K562 (cell line): ENCODE measurements at regions not wholly inside any gene's neighbourhood (a gene's known extent, or its start where the extent isn't known, plus 50 kb on each side); places are given as distances from the start of the nearest gene placed in this dataset.

Source experiments
- ATAC-seq: fragments of 200-7000 bp; cut with Tn5 transposase; 3 replicates; pipeline ENCODE4 v1.9.1; 2020; ENCODE audit warnings: moderate library complexity
- BruUV-seq: library from RNA; stranded (reverse); fragments of 400-500 nt; replicated peaks from 2 replicates; lab custom pipeline; 2021; lab: Mats Ljungman, UMichigan
- CTCF ChIA-PET: fragments of 300-600 bp; formaldehyde crosslinking; extraction: SDS; loops from one replicate; lab custom pipeline; 2021; ENCODE audit warnings: low intra/inter-chr PET ratio; lab: Yijun Ruan, JAX
- POLR2A ChIA-PET: fragments of 300-600, 350-650 bp; sonication (Branson Sonifier 250); formaldehyde crosslinking; extraction: SDS; loops from one replicate; lab custom pipeline; 2021; ENCODE audit warnings: antibody characterized with exemption, inconsistent platforms; lab: Yijun Ruan, JAX
- DNase-seq, 4 experiments: peaks; one replicate each; pipeline versions ENCODE4 v3.0.0 to v3.0.0-alpha.2; 2011 to 2018; ENCODE audit warnings: low spot score in 3 of 4, mixed read lengths in 3 of 4; ENCODE audit errors: extremely low read depth in 1 of 4
- FAIRE-seq: peaks from 2 replicates; lab custom pipeline; 2011; peaks lifted over from hg19 to GRCh38; lab: Jason Lieb, UNC
- H2AFZ ChIP-seq: 2 replicates; pipeline ENCODE4 v1.6.0; 2011; ENCODE audit warnings: low read depth, low read length, control low read depth, inconsistent platforms
- H3K27ac ChIP-seq: fragments of 200-600 bp; 3 replicates; pipeline ENCODE4 v1.8.0; 2011; ENCODE audit warnings: low read depth, mild to moderate bottlenecking, control low read depth, inconsistent platforms, low read length, moderate library complexity, mixed read lengths; ENCODE audit errors: extremely low read depth
- H3K27me3 ChIP-seq, 2 experiments: fragments of 300-600 bp in 1 of 2; 2 replicates in 1 of 2; 3 replicates in 1 of 2; pipeline versions ENCODE4 v1.6.0 to v1.8.0; 2011; ENCODE audit warnings: inconsistent platforms in 2 of 2, low read length in 2 of 2, mild to moderate bottlenecking in 1 of 2, mixed read lengths in 1 of 2, moderate library complexity in 1 of 2; ENCODE audit not compliant: control insufficient read depth in 2 of 2, insufficient read depth in 2 of 2
- H3K36me3 ChIP-seq: fragments of 300-600 bp; 3 replicates; pipeline ENCODE4 v1.8.0; 2011; ENCODE audit warnings: mild to moderate bottlenecking, low read length, inconsistent platforms; ENCODE audit not compliant: control insufficient read depth, insufficient read depth
- H3K4me1 ChIP-seq, 2 experiments: fragments of 200-600 bp in 1 of 2; replicated peaks in 1 of 2; 2 replicates in 1 of 2; 3 replicates in 1 of 2; pipeline versions ENCODE4 v1.5.1 to v1.8.0; 2011; ENCODE audit warnings: inconsistent platforms in 2 of 2, low read length in 2 of 2, mild to moderate bottlenecking in 1 of 2, mixed read lengths in 1 of 2, moderate library complexity in 1 of 2; ENCODE audit not compliant: control insufficient read depth in 2 of 2, insufficient read depth in 2 of 2
- H3K4me2 ChIP-seq: 2 replicates; pipeline ENCODE4 v1.6.1; 2011; ENCODE audit warnings: low read length, control low read depth, inconsistent platforms, mixed read lengths; ENCODE audit not compliant: insufficient read depth
- H3K4me3 ChIP-seq: fragments of 200-600 bp; sonication (generic), shearing (Covaris generic); 2 replicates; pipeline ENCODE4 v1.5.1; 2016; ENCODE audit warnings: control low read depth, inconsistent platforms
- H3K79me2 ChIP-seq: fragments of 200-600 bp; 3 replicates; pipeline ENCODE4 v1.8.0; 2011; ENCODE audit warnings: low read length, inconsistent platforms; ENCODE audit not compliant: control insufficient read depth, insufficient read depth
- H3K9ac ChIP-seq, 2 experiments: 2 replicates each; pipeline versions ENCODE4 v1.6.0 to v1.6.1; 2011; ENCODE audit warnings: low read depth in 2 of 2, low read length in 2 of 2, control low read depth in 1 of 2, inconsistent platforms in 1 of 2, mild to moderate bottlenecking in 1 of 2, mixed read lengths in 1 of 2; ENCODE audit not compliant: insufficient read depth in 1 of 2
- H3K9me1 ChIP-seq: one replicate; pipeline ENCODE4 v1.6.0; 2011; ENCODE audit warnings: inconsistent platforms, mild to moderate bottlenecking, low read length, moderate library complexity; ENCODE audit not compliant: control insufficient read depth, insufficient read depth
- H3K9me3 ChIP-seq: replicated peaks from 2 replicates; pipeline ENCODE4 v1.5.1; 2011; ENCODE audit warnings: low read depth, low read length, inconsistent platforms; ENCODE audit not compliant: control insufficient read depth, insufficient read depth
- H4K20me1 ChIP-seq: replicated peaks from 2 replicates; pipeline ENCODE4 v1.6.1; 2011; ENCODE audit warnings: low read length, inconsistent platforms, mixed read lengths; ENCODE audit not compliant: control insufficient read depth, insufficient read depth
- BDP1 ChIP-seq: IDR thresholded peaks from 3 replicates; pipeline ENCODE4 v1.6.1; 2011; ENCODE audit not compliant: insufficient read length, insufficient read depth
- C11orf30 ChIP-seq: fragments of 450-650 bp; IDR thresholded peaks from 2 replicates; pipeline ENCODE4 v1.6.1; 2016; ENCODE audit warnings: low read depth, mild to moderate bottlenecking
- CXXC5 ChIP-seq: fragments of 250-450 bp; sonication (Bioruptor Pico); IDR thresholded peaks from 2 replicates; pipeline ENCODE4 v1.8.0; 2022; ENCODE audit warnings: inconsistent platforms, mild to moderate bottlenecking, moderate library complexity
- EGR1 ChIP-seq: fragments of 450-650 bp; conservative IDR thresholded peaks from 2 replicates; pipeline ENCODE4 v1.6.1; 2017; ENCODE audit warnings: mild to moderate bottlenecking
- HSF4 ChIP-seq: fragments of 250-450 bp; sonication (Bioruptor Pico); IDR thresholded peaks from 2 replicates; pipeline ENCODE4 v2.1.2; 2022; ENCODE audit warnings: mild to moderate bottlenecking, moderate library complexity, borderline replicate concordance
- KDM1A ChIP-seq, 2 experiments: fragments of 450-650 bp; IDR thresholded peaks; 2 replicates each; pipeline ENCODE4 v1.6.1; 2016; ENCODE audit warnings: mild to moderate bottlenecking in 2 of 2
- MAFG ChIP-seq: fragments of 450-650 bp; conservative IDR thresholded peaks from 2 replicates; pipeline ENCODE4 v1.6.1; 2016; ENCODE audit warnings: missing genetic modification characterization, missing compliant biosample characterization
- MAFK ChIP-seq: IDR thresholded peaks from 2 replicates; pipeline ENCODE4 v1.6.1; 2011; ENCODE audit warnings: low read length, improper control_type of control experiment
- NFE2 ChIP-seq: IDR thresholded peaks from 2 replicates; pipeline ENCODE4 v1.6.1; 2014; ENCODE audit warnings: antibody characterized with exemption, low read depth
- NRF1 ChIP-seq, 2 experiments: fragments of 450-650 bp; IDR thresholded peaks in 1 of 2; conservative IDR thresholded peaks in 1 of 2; 2 replicates each; pipeline ENCODE4 v1.6.1; 2014; ENCODE audit warnings: mild to moderate bottlenecking in 2 of 2
- RCOR1 ChIP-seq, 2 experiments: IDR thresholded peaks; 2 replicates each; pipeline ENCODE4 v1.6.1; 2012; ENCODE audit warnings: low read depth in 2 of 2, low read length in 2 of 2, borderline replicate concordance in 1 of 2, improper control_type of control experiment in 1 of 2
- RHOXF2B ChIP-seq: fragments of 250-450 bp; sonication (Bioruptor Pico); conservative IDR thresholded peaks from 2 replicates; pipeline ENCODE4 v1.5.1; 2021
- ZNF316 ChIP-seq: fragments of 450-650 bp; IDR thresholded peaks from 2 replicates; pipeline ENCODE4 v1.6.1; 2016
- ZNF431 ChIP-seq: sonication (generic); formaldehyde crosslinking; IDR thresholded peaks from 2 replicates; pipeline ENCODE4 v1.8.0; 2022; ENCODE audit warnings: mild to moderate bottlenecking, missing genetic modification reagents
- ZNF609 ChIP-seq: sonication (generic); formaldehyde crosslinking; IDR thresholded peaks from 2 replicates; pipeline ENCODE4 v1.8.1; 2023; ENCODE audit warnings: missing genetic modification reagents, mild to moderate bottlenecking, borderline replicate concordance
- ZNF75A ChIP-seq: fragments of 450-650 bp; formaldehyde crosslinking; IDR thresholded peaks from 2 replicates; pipeline ENCODE4 v1.4.0; 2020; ENCODE audit warnings: mild to moderate bottlenecking
- WGBS: fragments of 100-300 bp; shearing (Covaris generic); methylation state at CpG from one replicate; pipeline ENCODE4 v1.1.6; 2016; ENCODE audit warnings: low coverage, mixed read lengths; ENCODE audit not compliant: insufficient coverage; ENCODE audit errors: missing lambda C conversion rate; 5-methylcytosine and 5-hydroxymethylcytosine counted together
- in situ Hi-C: fragments of 300-500 bp; cut with MboI; formaldehyde crosslinking; loops from 4 replicates; pipeline ENCODE4 v1.15.0; 2018; ENCODE audit warnings: inconsistent platforms, mixed read lengths
- intact Hi-C: fragments of 100-400 bp; cut with micrococcal nuclease; formaldehyde crosslinking; loops from 2 replicates; pipeline ENCODE4 v1.14.2; 2022
- TF ChIP-seq, protein P1 (sequence below): fragments of 250-450 bp; sonication (Bioruptor Pico); IDR thresholded peaks from 2 replicates; pipeline ENCODE4 v1.8.0; 2021; ENCODE audit warnings: moderate library complexity, mild to moderate bottlenecking, inconsistent platforms
- TF ChIP-seq, protein P2 (sequence below): fragments of 450-650 bp; IDR thresholded peaks from 2 replicates; pipeline ENCODE4 v1.6.1; 2016

DNA sequence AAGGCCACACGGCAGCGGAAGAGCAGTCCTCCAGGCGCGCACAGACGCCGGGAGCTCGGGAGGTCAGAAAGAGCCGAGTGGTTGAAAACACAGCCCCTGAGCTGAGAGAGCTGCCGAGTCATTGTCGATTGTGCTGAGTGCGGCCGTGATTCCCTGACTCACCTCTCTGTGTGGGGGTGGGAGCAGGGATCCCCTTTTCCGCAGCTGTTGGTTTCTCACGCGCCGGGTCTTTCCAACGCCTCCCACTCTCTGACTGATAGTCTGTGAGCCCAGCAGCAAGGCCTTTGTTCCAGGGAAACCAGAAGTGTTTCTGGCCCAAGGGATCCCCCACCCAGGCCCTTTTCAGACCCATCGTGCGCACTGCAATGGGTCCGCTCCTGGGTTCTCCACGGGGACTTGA is 97.3 kb downstream of the MRPL36 start:
- 5% methylated on average over 21 of the region's 21 CpGs for WGBS
- H4K20me1 ChIP-seq: peaks cover 15% of the 10 kb centered on the region; the same call in 1 of the 2 replicates
- no peak overlapping the region for H3K9ac ChIP-seq
- H3K36me3 ChIP-seq: no peaks in the 10 kb centered on the region
- no peaks in the 10 kb centered on the region for H3K9me1 ChIP-seq
- no peak overlapping the region for H3K4me2 ChIP-seq
- no peak overlapping the region for H3K27ac ChIP-seq
- no peak overlapping the region for H2AFZ ChIP-seq
- H3K4me1 ChIP-seq: peaks cover 0 to 7% of the 10 kb centered on the region in 2 experiments; a peak in 3 of 5 replicates
- in situ Hi-C loops: no loop called here
- H3K27me3 ChIP-seq: peaks cover 58 to 82% of the 10 kb centered on the region in 2 experiments
- intact Hi-C loops: no loop called here
- ChIA-PET POLR2A (interaction anchor here (0.7 kb wide), 1 partner anchor 454 kb away, joined by 3 read pairs; no protein-coding TSS in a partner anchor), CTCF (no interaction called here)
- ATAC-seq: peak; percentile 55; the same call in 2 of the 3 replicates
- no peak overlapping the region for H3K4me3 ChIP-seq
- DNase-seq: peak; percentile 29 to 41 (median 35)
- BruUV-seq: no TSS peak
- no peaks in the 10 kb centered on the region for H3K79me2 ChIP-seq
- H3K9me3 ChIP-seq: no peaks in the 10 kb centered on the region
- peak; percentile 58 for FAIRE-seq
- TF ChIP-seq NFE2 (peak; percentile 69), BDP1 (no peak), ZNF75A (CRISPR knock-in tag) (no peak), MAFG (tag) (peak; percentile 51), ZNF431 (CRISPR knock-in tag) (no peak), CXXC5 (CRISPR knock-in tag) (no peak), RCOR1 (IDR thresholded peaks at IDR 0.05; ENCODE audit: borderline replicate concordance in 1 of 2, low read depth in 2 of 2, low read length in 2 of 2) (0 out of 4 replicates have a peak, but pooled peaks of 1 of the 2 experiments have one; percentile 8), MAFK (peak; percentile 40; the same call in 1 of the 2 replicates), ZNF316 (peak; percentile 67), RHOXF2B (CRISPR knock-in tag) (no peak), EGR1 (peak; percentile 78), HSF4 (CRISPR knock-in tag) (no peak), NRF1 (conservative IDR thresholded peaks at IDR 0.05 in 1 of 2, IDR thresholded peaks at IDR 0.05 in 1 of 2) (no peak), C11orf30 (peak; percentile 55), KDM1A (IDR thresholded peaks at IDR 0.05) (peak; percentile 15 to 35; a peak in 2 of 4 replicates), ZNF609 (no peak)
- TF ChIP-seq, protein P1, sequence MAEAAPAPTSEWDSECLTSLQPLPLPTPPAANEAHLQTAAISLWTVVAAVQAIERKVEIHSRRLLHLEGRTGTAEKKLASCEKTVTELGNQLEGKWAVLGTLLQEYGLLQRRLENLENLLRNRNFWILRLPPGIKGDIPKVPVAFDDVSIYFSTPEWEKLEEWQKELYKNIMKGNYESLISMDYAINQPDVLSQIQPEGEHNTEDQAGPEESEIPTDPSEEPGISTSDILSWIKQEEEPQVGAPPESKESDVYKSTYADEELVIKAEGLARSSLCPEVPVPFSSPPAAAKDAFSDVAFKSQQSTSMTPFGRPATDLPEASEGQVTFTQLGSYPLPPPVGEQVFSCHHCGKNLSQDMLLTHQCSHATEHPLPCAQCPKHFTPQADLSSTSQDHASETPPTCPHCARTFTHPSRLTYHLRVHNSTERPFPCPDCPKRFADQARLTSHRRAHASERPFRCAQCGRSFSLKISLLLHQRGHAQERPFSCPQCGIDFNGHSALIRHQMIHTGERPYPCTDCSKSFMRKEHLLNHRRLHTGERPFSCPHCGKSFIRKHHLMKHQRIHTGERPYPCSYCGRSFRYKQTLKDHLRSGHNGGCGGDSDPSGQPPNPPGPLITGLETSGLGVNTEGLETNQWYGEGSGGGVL (CRISPR knock-in tag): no peak
- TF ChIP-seq, protein P2, sequence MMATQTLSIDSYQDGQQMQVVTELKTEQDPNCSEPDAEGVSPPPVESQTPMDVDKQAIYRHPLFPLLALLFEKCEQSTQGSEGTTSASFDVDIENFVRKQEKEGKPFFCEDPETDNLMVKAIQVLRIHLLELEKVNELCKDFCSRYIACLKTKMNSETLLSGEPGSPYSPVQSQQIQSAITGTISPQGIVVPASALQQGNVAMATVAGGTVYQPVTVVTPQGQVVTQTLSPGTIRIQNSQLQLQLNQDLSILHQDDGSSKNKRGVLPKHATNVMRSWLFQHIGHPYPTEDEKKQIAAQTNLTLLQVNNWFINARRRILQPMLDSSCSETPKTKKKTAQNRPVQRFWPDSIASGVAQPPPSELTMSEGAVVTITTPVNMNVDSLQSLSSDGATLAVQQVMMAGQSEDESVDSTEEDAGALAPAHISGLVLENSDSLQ: no peak
